ENCODE measurements at regions not wholly inside any gene's neighbourhood (a gene's known extent, or its start where the extent isn't known, plus 50 kb on each side); places are given as distances from the start of the nearest gene placed in this dataset.
A peak's percentile ranks its signal among the peaks of the same experiment; 100 is the strongest.

- DNase-seq: no peak
Observed at GRCh38 chr5:159385536-159385935, 55.2 kb upstream of the IL12B start.

- no peak for DNase-seq
Observed at GRCh38 chr5:159386028-159386711, 55.9 kb upstream of the IL12B start.

GRCh38 chr5:159392871-159393270 is 62.6 kb upstream of the IL12B start:
- DNase-seq: no peak

- DNase-seq: no peak
Observed at GRCh38 chr5:159393854-159394274, 63.6 kb upstream of the IL12B start.

- no peak for DNase-seq
Observed at GRCh38 chr5:159395202-159395601, 64.9 kb upstream of the IL12B start.

- no peak for DNase-seq
Observed at GRCh38 chr5:159398936-159399335, 68.6 kb upstream of the IL12B start.

GRCh38 chr5:159400476-159400875 is 70.2 kb upstream of the IL12B start:
- no peak for DNase-seq

GRCh38 chr5:159402311-159402710 is 72.0 kb upstream of the IL12B start:
- no peak for DNase-seq

GRCh38 chr5:159402856-159403255 is 72.6 kb upstream of the IL12B start:
- DNase-seq: no peak

- peak; percentile 15 for DNase-seq
Observed at GRCh38 chr5:159403906-159404681, 73.8 kb upstream of the IL12B start.

- DNase-seq: no peak
Observed at GRCh38 chr5:159405611-159406031, 75.3 kb upstream of the IL12B start.

GRCh38 chr5:159406571-159406970 is 76.3 kb upstream of the IL12B start:
- DNase-seq: no peak

GRCh38 chr5:159409801-159410200 is 79.5 kb upstream of the IL12B start:
- no peak for DNase-seq

- DNase-seq: no peak
Observed at GRCh38 chr5:159410480-159410879, 80.2 kb upstream of the IL12B start.

GRCh38 chr5:159411115-159411514 is 80.8 kb upstream of the IL12B start:
- DNase-seq: no peak

GRCh38 chr5:159412284-159413046 is 82.2 kb upstream of the IL12B start:
- DNase-seq: no peak

GRCh38 chr5:159414021-159414420 is 83.7 kb upstream of the IL12B start:
- no peak for DNase-seq

- no peak for DNase-seq
Observed at GRCh38 chr5:159415301-159415937, 85.1 kb upstream of the IL12B start.

GRCh38 chr5:159416438-159416837 is 86.2 kb upstream of the IL12B start:
- DNase-seq: no peak

GRCh38 chr5:159417170-159417569 is 86.9 kb upstream of the IL12B start:
- DNase-seq: no peak

GRCh38 chr5:159419576-159419975 is 89.3 kb upstream of the IL12B start:
- no peak for DNase-seq

- DNase-seq: no peak
Observed at GRCh38 chr5:159420940-159421339, 90.7 kb upstream of the IL12B start.

GRCh38 chr5:159422361-159422760 is 92.1 kb upstream of the IL12B start:
- DNase-seq: no peak

Measured in NCI-H1105 (cell line).